K562 (cell line): ENCODE measurements at regions not wholly inside any gene's neighbourhood (a gene's known extent, or its start where the extent isn't known, plus 50 kb on each side); places are given as distances from the start of the nearest gene placed in this dataset.

Source experiments
- CCAR2 ChIP-seq: fragments of 200-400 bp; formaldehyde crosslinking; IDR thresholded peaks from 2 replicates; pipeline ENCODE4 v1.6.1; 2017; ENCODE audit warnings: mild to moderate bottlenecking, low read depth, low read length
- EP400 ChIP-seq: fragments of 450-650 bp; IDR thresholded peaks from 2 replicates; pipeline ENCODE4 v1.6.1; 2017; ENCODE audit warnings: antibody characterized with exemption, mild to moderate bottlenecking, moderate library complexity
- NCOA2 ChIP-seq, 2 experiments: fragments of 450-650 bp; IDR thresholded peaks; 2 replicates each; pipeline ENCODE4 v1.6.1; 2018; ENCODE audit warnings: mild to moderate bottlenecking in 2 of 2, moderate library complexity in 1 of 2; ENCODE audit not compliant: partially characterized antibody in 2 of 2
- SP1 ChIP-seq: sonication (generic); formaldehyde crosslinking; IDR thresholded peaks from 2 replicates; pipeline ENCODE4 v1.8.1; 2022; ENCODE audit warnings: mild to moderate bottlenecking, missing genetic modification reagents
- ZNF384 ChIP-seq: IDR thresholded peaks from 2 replicates; pipeline ENCODE4 v1.6.1; 2012; ENCODE audit warnings: low read depth, low read length, improper control_type of control experiment
- TF ChIP-seq, protein P1 (sequence below), 3 experiments: fragments of 200-800 bp in 1 of 3; sonication (Bioruptor generic) in 1 of 3; sonication (generic) in 1 of 3; formaldehyde crosslinking in 1 of 3; IDR thresholded peaks; 2 replicates each; pipeline versions ENCODE4 v1.6.1 to v1.8.0; 2016 to 2022; ENCODE audit warnings: mild to moderate bottlenecking in 2 of 3, missing compliant biosample characterization in 2 of 3, missing genetic modification characterization in 2 of 3, missing genetic modification reagents in 1 of 3
- TF ChIP-seq, protein P2 (sequence below): sonication (generic); formaldehyde crosslinking; IDR thresholded peaks from 2 replicates; pipeline ENCODE4 v1.9.0; 2022; ENCODE audit warnings: mild to moderate bottlenecking, missing genetic modification reagents
- TF ChIP-seq, protein P3 (sequence below): fragments of 250-450 bp; sonication (Bioruptor Pico); IDR thresholded peaks from 2 replicates; pipeline ENCODE4 v1.4.0; 2020; ENCODE audit warnings: mild to moderate bottlenecking, moderate library complexity, borderline replicate concordance

DNA sequence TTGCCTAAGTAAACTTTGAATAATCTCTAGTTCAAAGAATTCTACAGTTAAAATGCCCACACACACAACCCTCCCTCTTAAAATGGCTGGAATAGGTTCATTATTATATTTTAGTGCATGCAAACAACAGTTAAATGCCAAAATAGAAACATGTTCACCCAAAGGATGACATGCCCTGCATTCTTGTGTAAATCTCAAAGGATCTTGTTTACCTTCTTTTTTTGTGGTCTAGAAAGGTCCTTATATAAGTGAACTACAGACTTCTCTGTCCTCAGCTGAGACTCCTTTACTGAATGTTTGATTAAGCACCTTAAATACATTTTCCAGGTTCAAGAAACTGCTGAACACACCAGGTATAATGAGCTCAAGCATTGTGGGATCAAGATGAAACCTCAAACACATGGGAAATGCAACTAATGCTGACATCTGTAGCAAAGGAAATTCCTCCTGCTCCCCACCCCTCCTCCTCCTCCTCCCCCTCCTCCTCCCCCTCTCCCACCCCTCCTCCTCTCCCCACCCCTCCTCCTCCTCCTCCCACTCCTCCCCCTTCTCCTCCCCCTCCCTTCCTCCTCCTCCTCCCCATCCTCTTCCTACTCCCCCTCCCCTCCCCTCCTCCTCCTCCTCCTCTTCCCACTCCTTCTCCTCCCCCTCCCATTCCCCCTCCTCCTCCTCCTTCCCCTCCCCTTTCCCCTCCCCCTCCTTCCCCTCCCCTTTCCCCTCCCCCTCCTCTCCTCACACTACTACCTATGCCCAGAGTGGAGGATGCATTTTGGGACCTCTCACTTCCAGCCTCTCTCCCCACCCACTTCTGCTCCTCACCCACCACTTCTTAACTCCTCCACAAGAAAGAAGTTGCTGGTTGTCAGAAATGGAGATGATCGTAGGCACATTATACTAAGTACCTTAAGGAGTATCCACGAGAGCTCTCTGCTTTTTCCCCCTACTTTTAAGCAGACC lies 233.9 kb downstream of the MRPL39 start (continued):
- TF ChIP-seq EP400, result no peak
- TF ChIP-seq CCAR2, result no peak
- TF ChIP-seq, protein P1, sequence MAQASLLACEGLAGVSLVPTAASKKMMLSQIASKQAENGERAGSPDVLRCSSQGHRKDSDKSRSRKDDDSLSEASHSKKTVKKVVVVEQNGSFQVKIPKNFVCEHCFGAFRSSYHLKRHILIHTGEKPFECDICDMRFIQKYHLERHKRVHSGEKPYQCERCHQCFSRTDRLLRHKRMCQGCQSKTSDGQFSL (CRISPR knock-in tag; IDR thresholded peaks at IDR 0.05), result no peak
- TF ChIP-seq, protein P1 (tag; IDR thresholded peaks at IDR 0.05), result no peak
- no peak for TF ChIP-seq ZNF384
- TF ChIP-seq NCOA2 (IDR thresholded peaks at IDR 0.05; ENCODE audit: partially characterized antibody in 2 of 2), result no peak
- TF ChIP-seq, protein P2, sequence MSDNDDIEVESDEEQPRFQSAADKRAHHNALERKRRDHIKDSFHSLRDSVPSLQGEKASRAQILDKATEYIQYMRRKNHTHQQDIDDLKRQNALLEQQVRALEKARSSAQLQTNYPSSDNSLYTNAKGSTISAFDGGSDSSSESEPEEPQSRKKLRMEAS (CRISPR knock-in tag), result no peak
- TF ChIP-seq, protein P3, sequence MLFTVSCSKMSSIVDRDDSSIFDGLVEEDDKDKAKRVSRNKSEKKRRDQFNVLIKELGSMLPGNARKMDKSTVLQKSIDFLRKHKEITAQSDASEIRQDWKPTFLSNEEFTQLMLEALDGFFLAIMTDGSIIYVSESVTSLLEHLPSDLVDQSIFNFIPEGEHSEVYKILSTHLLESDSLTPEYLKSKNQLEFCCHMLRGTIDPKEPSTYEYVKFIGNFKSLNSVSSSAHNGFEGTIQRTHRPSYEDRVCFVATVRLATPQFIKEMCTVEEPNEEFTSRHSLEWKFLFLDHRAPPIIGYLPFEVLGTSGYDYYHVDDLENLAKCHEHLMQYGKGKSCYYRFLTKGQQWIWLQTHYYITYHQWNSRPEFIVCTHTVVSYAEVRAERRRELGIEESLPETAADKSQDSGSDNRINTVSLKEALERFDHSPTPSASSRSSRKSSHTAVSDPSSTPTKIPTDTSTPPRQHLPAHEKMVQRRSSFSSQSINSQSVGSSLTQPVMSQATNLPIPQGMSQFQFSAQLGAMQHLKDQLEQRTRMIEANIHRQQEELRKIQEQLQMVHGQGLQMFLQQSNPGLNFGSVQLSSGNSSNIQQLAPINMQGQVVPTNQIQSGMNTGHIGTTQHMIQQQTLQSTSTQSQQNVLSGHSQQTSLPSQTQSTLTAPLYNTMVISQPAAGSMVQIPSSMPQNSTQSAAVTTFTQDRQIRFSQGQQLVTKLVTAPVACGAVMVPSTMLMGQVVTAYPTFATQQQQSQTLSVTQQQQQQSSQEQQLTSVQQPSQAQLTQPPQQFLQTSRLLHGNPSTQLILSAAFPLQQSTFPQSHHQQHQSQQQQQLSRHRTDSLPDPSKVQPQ (CRISPR knock-in tag), result no peak
- TF ChIP-seq SP1 (CRISPR knock-in tag), result no peak
